Erythroblast (primary cell): ENCODE measurements at regions not wholly inside any gene's neighbourhood (a gene's known extent, or its start where the extent isn't known, plus 50 kb on each side); places are given as distances from the start of the nearest gene placed in this dataset.

Experiments
- GATA1 ChIP-seq: IDR thresholded peaks from 2 replicates; pipeline ENCODE4 v1.6.1; 2011; ENCODE audit warnings: low read depth, mild to moderate bottlenecking, control low read depth, low read length, moderate library complexity
- POLR2A ChIP-seq: IDR thresholded peaks from 2 replicates; pipeline ENCODE4 v1.6.1; 2011; ENCODE audit warnings: mild to moderate bottlenecking, low read length

GRCh38 chr5:107278774-107279173 lies 392.0 kb downstream of the EFNA5 start:
- no peak for TF ChIP-seq POLR2A
- TF ChIP-seq GATA1: no peak
